Skeletal muscle cell (primary cell): ENCODE measurements at regions not wholly inside any gene's neighbourhood (a gene's known extent, or its start where the extent isn't known, plus 50 kb on each side); places are given as distances from the start of the nearest gene placed in this dataset.

Experiments
- DNase-seq: peaks from one replicate; pipeline ENCODE4 v3.0.0-alpha.2; 2010; ENCODE audit warnings: low read depth
- H3K4me3 ChIP-seq: 2 replicates; pipeline ENCODE4 v1.5.1; 2011; ENCODE audit warnings: low read depth, mild to moderate bottlenecking, control low read depth, low read length, moderate library complexity

GRCh38 chr6:168784426-168784825 lies 343.4 kb downstream of the SMOC2 start:
- no peak overlapping the region for H3K4me3 ChIP-seq
- no peak for DNase-seq

GRCh38 chr6:168783720-168784119 lies 342.7 kb downstream of the SMOC2 start:
- H3K4me3 ChIP-seq: no peak overlapping the region
- no peak for DNase-seq

- no peak for DNase-seq
- H3K4me3 ChIP-seq: no peak overlapping the region
Observed at GRCh38 chr6:168782187-168782751, 341.3 kb downstream of the SMOC2 start.

GRCh38 chr6:168778201-168778600 lies 337.2 kb downstream of the SMOC2 start:
- DNase-seq: no peak
- no peak overlapping the region for H3K4me3 ChIP-seq

- no peak overlapping the region for H3K4me3 ChIP-seq
- DNase-seq: no peak
Observed at GRCh38 chr6:168774381-168774780, 333.4 kb downstream of the SMOC2 start.

- H3K4me3 ChIP-seq: no peak overlapping the region
- DNase-seq: no peak
Observed at GRCh38 chr6:168773788-168774187, 332.8 kb downstream of the SMOC2 start.

- no peak for DNase-seq
Observed at GRCh38 chr6:168765752-168766151, 324.8 kb downstream of the SMOC2 start.

GRCh38 chr6:168756009-168756634 lies 315.1 kb downstream of the SMOC2 start:
- no peak for DNase-seq

More at GRCh38 chr6:168765752-168766151, 324.8 kb downstream of the SMOC2 start:
- no peak overlapping the region for H3K4me3 ChIP-seq

GRCh38 chr6:168746643-168747042 lies 305.7 kb downstream of the SMOC2 start:
- no peak overlapping the region for H3K4me3 ChIP-seq
- no peak for DNase-seq

More at GRCh38 chr6:168756009-168756634, 315.1 kb downstream of the SMOC2 start:
- H3K4me3 ChIP-seq: no peak overlapping the region

- DNase-seq: no peak
- H3K4me3 ChIP-seq: no peak overlapping the region
Observed at GRCh38 chr6:168746013-168746412, 305.0 kb downstream of the SMOC2 start.

GRCh38 chr6:168744861-168745260 lies 303.9 kb downstream of the SMOC2 start:
- no peak overlapping the region for H3K4me3 ChIP-seq
- DNase-seq: no peak

- DNase-seq: no peak
- H3K4me3 ChIP-seq: no peak overlapping the region
Observed at GRCh38 chr6:168741942-168742782, 301.2 kb downstream of the SMOC2 start.

- H3K4me3 ChIP-seq: no peak overlapping the region
Observed at GRCh38 chr6:168741305-168741704, 300.3 kb downstream of the SMOC2 start.

GRCh38 chr6:168739381-168739780 lies 298.4 kb downstream of the SMOC2 start:
- no peak for DNase-seq
- H3K4me3 ChIP-seq: no peak overlapping the region

More at GRCh38 chr6:168741305-168741704, 300.3 kb downstream of the SMOC2 start:
- DNase-seq: no peak

- no peak for DNase-seq
- no peak overlapping the region for H3K4me3 ChIP-seq
Observed at GRCh38 chr6:168737481-168737880, 296.5 kb downstream of the SMOC2 start.

GRCh38 chr6:168737014-168737413 lies 296.0 kb downstream of the SMOC2 start:
- no peak overlapping the region for H3K4me3 ChIP-seq
- DNase-seq: no peak

GRCh38 chr6:168736039-168736438 lies 295.1 kb downstream of the SMOC2 start:
- H3K4me3 ChIP-seq: no peak overlapping the region
- DNase-seq: no peak

- no peak overlapping the region for H3K4me3 ChIP-seq
- no peak for DNase-seq
Observed at GRCh38 chr6:168735268-168735949, 294.4 kb downstream of the SMOC2 start.

GRCh38 chr6:168734523-168734922 lies 293.5 kb downstream of the SMOC2 start:
- no peak overlapping the region for H3K4me3 ChIP-seq
- DNase-seq: no peak

GRCh38 chr6:168732676-168733075 lies 291.7 kb downstream of the SMOC2 start:
- DNase-seq: no peak
- H3K4me3 ChIP-seq: no peak overlapping the region
